HFFc6 (cell line): ENCODE measurements at regions not wholly inside any gene's neighbourhood (a gene's known extent, or its start where the extent isn't known, plus 50 kb on each side); places are given as distances from the start of the nearest gene placed in this dataset.

Experiments
- DNase-seq: peaks from one replicate; pipeline ENCODE4 v3.0.0-alpha.2; 2018
- H3K27ac Mint-ChIP-seq: 2 replicates; pipeline ENCODE4 v1.8.0; 2020; ENCODE audit warnings: mild to moderate bottlenecking, mixed read lengths
- H3K27me3 Mint-ChIP-seq: 2 replicates; pipeline ENCODE4 v1.8.0; 2021; ENCODE audit warnings: mild to moderate bottlenecking, moderate library complexity, mixed read lengths; ENCODE audit not compliant: insufficient read depth
- H3K36me3 Mint-ChIP-seq: 2 replicates; pipeline ENCODE4 v1.8.0; 2021; ENCODE audit warnings: low read depth, mixed read lengths
- H3K4me1 Mint-ChIP-seq: 2 replicates; pipeline ENCODE4 v1.8.0; 2020; ENCODE audit warnings: low read depth, mixed read lengths
- H3K4me3 Mint-ChIP-seq: 2 replicates; pipeline ENCODE4 v1.8.0; 2020; ENCODE audit warnings: mild to moderate bottlenecking, moderate library complexity, mixed read lengths
- H3K9me3 Mint-ChIP-seq: 2 replicates; pipeline ENCODE4 v1.8.0; 2020; ENCODE audit warnings: mild to moderate bottlenecking, mixed read lengths
- CTCF ChIP-seq: fragments of 200-600 bp; sonication (generic); IDR thresholded peaks from 2 replicates; pipeline ENCODE4 v1.5.0; 2021; ENCODE audit warnings: antibody characterized with exemption, mild to moderate bottlenecking

GRCh38 chr21:26374817-26375216 lies 198.3 kb downstream of the CYYR1 start:
- no peaks in the 10 kb centered on the region for H3K36me3 Mint-ChIP-seq
- no peak for TF ChIP-seq CTCF
- no peaks in the 10 kb centered on the region; the same call in 1 of the 2 replicates for H3K27me3 Mint-ChIP-seq

DNA sequence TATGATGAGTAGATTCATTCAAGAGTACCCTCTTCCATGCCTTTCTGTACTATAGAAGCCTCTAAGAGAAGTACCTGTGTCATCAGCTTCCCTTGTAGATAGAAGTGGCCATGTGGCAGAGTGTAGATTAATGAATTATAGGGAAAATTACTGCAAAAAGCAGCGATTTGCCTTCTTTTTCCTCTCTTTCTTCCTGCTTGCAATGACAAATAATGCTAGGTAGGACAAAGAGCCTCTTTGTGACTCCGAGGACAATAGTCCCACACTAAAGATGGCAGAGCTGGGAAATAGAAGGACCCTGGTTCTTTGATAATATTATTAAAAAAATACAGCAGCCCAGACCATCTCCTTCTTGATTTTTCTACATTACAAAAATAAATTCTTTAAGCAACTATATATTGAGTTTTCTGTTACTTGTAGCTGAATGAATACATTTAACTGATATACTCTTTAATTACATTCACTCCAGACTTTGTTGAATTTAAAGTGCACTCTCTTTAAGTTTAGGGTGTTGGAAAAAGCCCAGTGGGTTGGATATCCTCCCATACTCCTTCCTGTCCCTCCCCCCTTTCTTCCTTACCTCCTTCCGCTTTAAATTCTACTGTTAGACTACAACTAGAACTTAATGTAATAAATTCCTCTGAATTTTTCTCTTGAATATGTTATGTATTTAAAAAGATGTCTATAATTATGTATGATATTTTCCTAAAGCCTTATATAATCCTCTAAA lies 198.2 kb upstream of the APP start:
- Mint-ChIP-seq H3K27me3 (no peaks in the 10 kb centered on the region), H3K4me3 (no peak overlapping the region), H3K9me3 (no peaks in the 10 kb centered on the region), H3K4me1 (peaks cover 5% of the 10 kb centered on the region; the same call in 1 of the 2 replicates), H3K36me3 (no peaks in the 10 kb centered on the region), H3K27ac (no peak overlapping the region)
- no peak for TF ChIP-seq CTCF
- no peak for DNase-seq

More at GRCh38 chr21:26374817-26375216, 198.3 kb downstream of the CYYR1 start:
- no peaks in the 10 kb centered on the region for H3K4me1 Mint-ChIP-seq
- H3K27ac Mint-ChIP-seq, result no peak overlapping the region
- H3K9me3 Mint-ChIP-seq, result no peaks in the 10 kb centered on the region
- no peak overlapping the region for H3K4me3 Mint-ChIP-seq
- DNase-seq, result no peak

DNA sequence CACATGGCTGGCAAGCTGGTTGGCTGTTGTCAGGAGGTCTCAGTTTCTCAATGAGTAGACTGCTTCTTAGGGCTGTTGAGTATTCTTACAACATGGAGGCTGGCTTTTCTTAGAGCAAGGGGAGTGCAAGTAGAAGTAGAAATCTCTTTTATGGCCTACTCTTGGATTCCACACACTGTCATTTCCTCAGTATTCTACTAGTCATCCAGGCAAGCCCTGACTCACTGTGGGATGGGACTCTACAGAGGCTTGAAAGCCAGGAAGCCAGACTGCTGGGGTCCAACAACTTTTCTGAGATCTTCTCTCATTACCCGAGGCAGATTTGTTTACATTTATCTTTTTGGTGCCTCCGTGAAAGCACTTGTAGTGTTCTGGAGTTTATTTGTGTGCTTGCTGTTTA lies 196.2 kb upstream of the APP start:
- Mint-ChIP-seq H3K4me1 (peaks cover 5% of the 10 kb centered on the region; the same call in 1 of the 2 replicates), H3K27ac (no peak overlapping the region), H3K9me3 (no peaks in the 10 kb centered on the region), H3K27me3 (no peaks in the 10 kb centered on the region; the same call in 1 of the 2 replicates), H3K36me3 (no peaks in the 10 kb centered on the region), H3K4me3 (no peak overlapping the region)
- DNase-seq, result peak; percentile 3
- no peak for TF ChIP-seq CTCF

GRCh38 chr21:26365849-26366248 lies 195.3 kb upstream of the APP start:
- no peak overlapping the region for H3K4me3 Mint-ChIP-seq
- no peaks in the 10 kb centered on the region for H3K9me3 Mint-ChIP-seq
- H3K27me3 Mint-ChIP-seq, result no peaks in the 10 kb centered on the region; the same call in 1 of the 2 replicates
- no peak for DNase-seq
- no peak overlapping the region for H3K27ac Mint-ChIP-seq
- peaks cover 5% of the 10 kb centered on the region; the same call in 1 of the 2 replicates for H3K4me1 Mint-ChIP-seq
- H3K36me3 Mint-ChIP-seq, result no peaks in the 10 kb centered on the region
- TF ChIP-seq CTCF, result no peak

DNA sequence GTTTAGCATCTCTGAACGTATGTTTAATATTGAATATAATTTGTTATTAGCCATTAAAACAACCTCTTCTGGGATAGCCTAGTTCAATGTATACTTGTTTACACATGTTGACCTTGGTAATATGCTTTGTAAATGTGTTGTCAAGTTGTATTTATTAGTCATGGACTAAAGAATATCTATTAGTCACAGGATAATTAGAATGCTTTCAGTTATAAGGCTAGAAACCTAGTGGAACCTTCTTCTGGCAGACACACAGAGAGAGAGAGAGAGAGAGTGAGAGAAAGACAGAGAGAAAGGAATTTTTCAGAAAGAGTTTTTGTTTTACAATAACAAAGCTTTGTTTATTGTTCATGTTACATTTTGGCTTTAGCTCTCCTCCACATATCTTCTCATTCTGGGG lies 181.1 kb upstream of the APP start:
- Mint-ChIP-seq H3K4me3 (no peak overlapping the region), H3K27me3 (no peaks in the 10 kb centered on the region; the same call in 1 of the 2 replicates), H3K9me3 (no peaks in the 10 kb centered on the region; the same call in 1 of the 2 replicates), H3K36me3 (no peaks in the 10 kb centered on the region), H3K27ac (no peak overlapping the region), H3K4me1 (no peaks in the 10 kb centered on the region)
- no peak for DNase-seq
- TF ChIP-seq CTCF, result no peak
